K562 (cell line): ENCODE measurements at regions not wholly inside any gene's neighbourhood (a gene's known extent, or its start where the extent isn't known, plus 50 kb on each side); places are given as distances from the start of the nearest gene placed in this dataset.

Experiments
- ATAC-seq: fragments of 200-7000 bp; cut with Tn5 transposase; 3 replicates; pipeline ENCODE4 v1.9.1; 2020; ENCODE audit warnings: moderate library complexity
- BruUV-seq: library from RNA; stranded (reverse); fragments of 400-500 nt; replicated peaks from 2 replicates; lab custom pipeline; 2021; lab: Mats Ljungman, UMichigan
- CTCF ChIA-PET: fragments of 300-600 bp; formaldehyde crosslinking; extraction: SDS; loops from one replicate; lab custom pipeline; 2021; ENCODE audit warnings: low intra/inter-chr PET ratio; lab: Yijun Ruan, JAX
- POLR2A ChIA-PET: fragments of 300-600, 350-650 bp; sonication (Branson Sonifier 250); formaldehyde crosslinking; extraction: SDS; loops from one replicate; lab custom pipeline; 2021; ENCODE audit warnings: antibody characterized with exemption, inconsistent platforms; lab: Yijun Ruan, JAX
- DNase-seq, 4 experiments: peaks; one replicate each; pipeline versions ENCODE4 v3.0.0 to v3.0.0-alpha.2; 2011 to 2018; ENCODE audit warnings: low spot score in 3 of 4, mixed read lengths in 3 of 4; ENCODE audit errors: extremely low read depth in 1 of 4
- FAIRE-seq: peaks from 2 replicates; lab custom pipeline; 2011; peaks lifted over from hg19 to GRCh38; lab: Jason Lieb, UNC
- H2AFZ ChIP-seq: 2 replicates; pipeline ENCODE4 v1.6.0; 2011; ENCODE audit warnings: low read depth, low read length, control low read depth, inconsistent platforms
- H3K27ac ChIP-seq: fragments of 200-600 bp; 3 replicates; pipeline ENCODE4 v1.8.0; 2011; ENCODE audit warnings: low read depth, mild to moderate bottlenecking, control low read depth, inconsistent platforms, low read length, moderate library complexity, mixed read lengths; ENCODE audit errors: extremely low read depth
- H3K27me3 ChIP-seq, 2 experiments: fragments of 300-600 bp in 1 of 2; 2 replicates in 1 of 2; 3 replicates in 1 of 2; pipeline versions ENCODE4 v1.6.0 to v1.8.0; 2011; ENCODE audit warnings: inconsistent platforms in 2 of 2, low read length in 2 of 2, mild to moderate bottlenecking in 1 of 2, mixed read lengths in 1 of 2, moderate library complexity in 1 of 2; ENCODE audit not compliant: control insufficient read depth in 2 of 2, insufficient read depth in 2 of 2
- H3K36me3 ChIP-seq: fragments of 300-600 bp; 3 replicates; pipeline ENCODE4 v1.8.0; 2011; ENCODE audit warnings: mild to moderate bottlenecking, low read length, inconsistent platforms; ENCODE audit not compliant: control insufficient read depth, insufficient read depth
- H3K4me1 ChIP-seq, 2 experiments: fragments of 200-600 bp in 1 of 2; replicated peaks in 1 of 2; 2 replicates in 1 of 2; 3 replicates in 1 of 2; pipeline versions ENCODE4 v1.5.1 to v1.8.0; 2011; ENCODE audit warnings: inconsistent platforms in 2 of 2, low read length in 2 of 2, mild to moderate bottlenecking in 1 of 2, mixed read lengths in 1 of 2, moderate library complexity in 1 of 2; ENCODE audit not compliant: control insufficient read depth in 2 of 2, insufficient read depth in 2 of 2
- H3K4me2 ChIP-seq: 2 replicates; pipeline ENCODE4 v1.6.1; 2011; ENCODE audit warnings: low read length, control low read depth, inconsistent platforms, mixed read lengths; ENCODE audit not compliant: insufficient read depth
- H3K4me3 ChIP-seq: fragments of 200-600 bp; sonication (generic), shearing (Covaris generic); 2 replicates; pipeline ENCODE4 v1.5.1; 2016; ENCODE audit warnings: control low read depth, inconsistent platforms
- H3K79me2 ChIP-seq: fragments of 200-600 bp; 3 replicates; pipeline ENCODE4 v1.8.0; 2011; ENCODE audit warnings: low read length, inconsistent platforms; ENCODE audit not compliant: control insufficient read depth, insufficient read depth
- H3K9ac ChIP-seq, 2 experiments: 2 replicates each; pipeline versions ENCODE4 v1.6.0 to v1.6.1; 2011; ENCODE audit warnings: low read depth in 2 of 2, low read length in 2 of 2, control low read depth in 1 of 2, inconsistent platforms in 1 of 2, mild to moderate bottlenecking in 1 of 2, mixed read lengths in 1 of 2; ENCODE audit not compliant: insufficient read depth in 1 of 2
- H3K9me1 ChIP-seq: one replicate; pipeline ENCODE4 v1.6.0; 2011; ENCODE audit warnings: inconsistent platforms, mild to moderate bottlenecking, low read length, moderate library complexity; ENCODE audit not compliant: control insufficient read depth, insufficient read depth
- H3K9me3 ChIP-seq: replicated peaks from 2 replicates; pipeline ENCODE4 v1.5.1; 2011; ENCODE audit warnings: low read depth, low read length, inconsistent platforms; ENCODE audit not compliant: control insufficient read depth, insufficient read depth
- H4K20me1 ChIP-seq: replicated peaks from 2 replicates; pipeline ENCODE4 v1.6.1; 2011; ENCODE audit warnings: low read length, inconsistent platforms, mixed read lengths; ENCODE audit not compliant: control insufficient read depth, insufficient read depth
- ATF7 ChIP-seq: fragments of 450-650 bp; IDR thresholded peaks from 2 replicates; pipeline ENCODE4 v1.7.1; 2014; ENCODE audit warnings: mild to moderate bottlenecking, moderate library complexity
- CBFB ChIP-seq: sonication (generic); formaldehyde crosslinking; IDR thresholded peaks from 2 replicates; pipeline ENCODE4 v1.4.0; 2020; ENCODE audit warnings: mild to moderate bottlenecking, missing genetic modification reagents
- DACH1 ChIP-seq: fragments of 450-650 bp; IDR thresholded peaks from 2 replicates; pipeline ENCODE4 v1.6.1; 2018; ENCODE audit not compliant: partially characterized antibody
- DDX20 ChIP-seq: fragments of 450-650 bp; IDR thresholded peaks from 2 replicates; pipeline ENCODE4 v1.6.1; 2016; ENCODE audit warnings: missing genetic modification characterization, low read depth, mild to moderate bottlenecking, missing compliant biosample characterization, moderate library complexity
- FOXA1 ChIP-seq: fragments of 450-650 bp; IDR thresholded peaks from 2 replicates; pipeline ENCODE4 v1.6.1; 2016; ENCODE audit warnings: mild to moderate bottlenecking, borderline replicate concordance
- FOXK2 ChIP-seq, 2 experiments: fragments of 450-650 bp; IDR thresholded peaks in 1 of 2; conservative IDR thresholded peaks in 1 of 2; 2 replicates each; pipeline ENCODE4 v1.6.1; 2016; ENCODE audit warnings: low read depth in 2 of 2, mild to moderate bottlenecking in 1 of 2
- HDAC1 ChIP-seq, 2 experiments: fragments of 450-650 bp; IDR thresholded peaks; 2 replicates each; pipeline ENCODE4 v1.6.1; 2016 to 2017; ENCODE audit warnings: inconsistent platforms in 1 of 2, mild to moderate bottlenecking in 1 of 2, moderate library complexity in 1 of 2
- KDM5B ChIP-seq: fragments of 200-600 bp; sonication (generic); IDR thresholded peaks from 2 replicates; pipeline ENCODE4 v1.6.1; 2012; ENCODE audit warnings: low read depth, mild to moderate bottlenecking, moderate library complexity, low read length, control low read depth, inconsistent platforms; ENCODE audit not compliant: insufficient replicate concordance
- KLF10 ChIP-seq: fragments of 250-450 bp; sonication (Bioruptor Pico); IDR thresholded peaks from 2 replicates; pipeline ENCODE4 v1.6.1; 2021; ENCODE audit warnings: matching md5 sums
- KLF16 ChIP-seq: IDR thresholded peaks from 2 replicates; pipeline ENCODE4 v1.6.1; 2016; ENCODE audit warnings: antibody characterized with exemption
- LCOR ChIP-seq: sonication (generic); formaldehyde crosslinking; IDR thresholded peaks from 2 replicates; pipeline ENCODE4 v1.8.0; 2022; ENCODE audit warnings: mild to moderate bottlenecking, missing genetic modification reagents
- MAFF ChIP-seq: IDR thresholded peaks from 2 replicates; pipeline ENCODE4 v1.6.1; 2012; ENCODE audit warnings: low read length, improper control_type of control experiment
- MTA2 ChIP-seq: fragments of 450-650 bp; IDR thresholded peaks from 2 replicates; pipeline ENCODE4 v1.6.1; 2016; ENCODE audit warnings: low read depth
- RB1 ChIP-seq: fragments of 450-650 bp; IDR thresholded peaks from 2 replicates; pipeline ENCODE4 v1.6.1; 2017; ENCODE audit warnings: low read depth, mild to moderate bottlenecking
- SMARCC2 ChIP-seq: fragments of 450-650 bp; IDR thresholded peaks from 2 replicates; pipeline ENCODE4 v1.6.1; 2017; ENCODE audit warnings: antibody characterized with exemption, moderate library complexity, mild to moderate bottlenecking, low read depth
- TCF7L2 ChIP-seq: fragments of 150-350 bp; IDR thresholded peaks from 2 replicates; pipeline ENCODE4 v1.6.1; 2016; ENCODE audit warnings: low read depth, mild to moderate bottlenecking, low read length, moderate library complexity
- THRAP3 ChIP-seq: fragments of 450-650 bp; IDR thresholded peaks from 2 replicates; pipeline ENCODE4 v1.6.1; 2016; ENCODE audit warnings: mild to moderate bottlenecking, inconsistent platforms, borderline replicate concordance
- ZNF766 ChIP-seq: fragments of 200-800 bp; sonication (Bioruptor generic); conservative IDR thresholded peaks from 2 replicates; pipeline ENCODE4 v1.6.1; 2016; ENCODE audit warnings: missing genetic modification characterization, missing compliant biosample characterization
- ZNF79 ChIP-seq: fragments of 250-450 bp; sonication (Bioruptor Pico); IDR thresholded peaks from 2 replicates; pipeline ENCODE4 v1.4.0; 2020; ENCODE audit warnings: low read depth, mild to moderate bottlenecking, moderate library complexity
- in situ Hi-C: fragments of 300-500 bp; cut with MboI; formaldehyde crosslinking; loops from 4 replicates; pipeline ENCODE4 v1.15.0; 2018; ENCODE audit warnings: inconsistent platforms, mixed read lengths
- intact Hi-C: fragments of 100-400 bp; cut with micrococcal nuclease; formaldehyde crosslinking; loops from 2 replicates; pipeline ENCODE4 v1.14.2; 2022
- TF ChIP-seq, protein P1 (sequence below), 2 experiments: fragments of 450-650 bp; IDR thresholded peaks; 2 replicates each; pipeline ENCODE4 v1.6.1; 2016
- TF ChIP-seq, protein P2 (sequence below): fragments of 250-450 bp; sonication (Bioruptor Pico); IDR thresholded peaks from 2 replicates; pipeline ENCODE4 v1.5.0; 2020; ENCODE audit warnings: mild to moderate bottlenecking

DNA sequence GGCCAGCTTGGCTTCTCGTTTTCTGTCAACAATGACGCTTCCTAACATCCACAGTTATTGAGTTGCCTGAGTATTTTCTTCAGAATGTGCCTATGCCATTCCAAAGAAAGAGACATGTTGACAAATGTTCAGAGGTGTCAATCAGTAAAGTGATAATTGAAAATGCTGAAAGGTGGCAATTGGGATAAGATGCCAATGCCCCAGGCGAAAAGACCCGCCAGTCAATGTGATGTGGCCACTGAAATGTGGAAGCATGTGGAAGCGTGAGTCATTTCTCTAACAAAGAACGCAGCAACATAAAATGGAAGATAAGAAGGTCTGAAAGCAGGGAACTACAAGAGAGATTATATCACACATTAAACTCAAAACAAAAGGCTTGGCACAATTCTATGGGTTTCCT is 882.2 kb upstream of the SLC10A2 start (continued):
- TF ChIP-seq RB1: no peak
- TF ChIP-seq TCF7L2: no peak

DNA sequence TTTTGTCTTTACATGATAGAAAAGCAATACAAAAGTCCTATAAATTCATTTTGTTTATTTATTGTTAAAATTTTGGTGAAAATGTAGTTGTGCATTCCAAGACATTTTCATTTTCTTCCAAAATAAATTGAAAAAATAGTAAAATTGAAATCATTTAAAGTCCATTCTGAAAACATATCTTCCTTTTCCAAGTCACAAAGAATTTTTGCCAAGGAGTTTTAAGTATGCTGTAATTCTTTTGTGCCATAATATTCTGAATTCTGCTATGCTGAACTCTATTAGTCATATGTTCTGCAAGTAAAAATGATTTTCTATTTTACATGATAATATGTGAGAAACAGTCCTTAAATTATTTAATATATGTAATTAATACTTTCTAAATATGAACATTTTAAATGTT is 879.6 kb upstream of the SLC10A2 start:
- no peak for TF ChIP-seq LCOR (CRISPR knock-in tag)
- no peak for TF ChIP-seq ATF7
- TF ChIP-seq MTA2: no peak
- TF ChIP-seq DACH1: no peak
- TF ChIP-seq DDX20 (tag): no peak
- no peak for TF ChIP-seq CBFB
- no peak for TF ChIP-seq FOXA1
- TF ChIP-seq, protein P1, sequence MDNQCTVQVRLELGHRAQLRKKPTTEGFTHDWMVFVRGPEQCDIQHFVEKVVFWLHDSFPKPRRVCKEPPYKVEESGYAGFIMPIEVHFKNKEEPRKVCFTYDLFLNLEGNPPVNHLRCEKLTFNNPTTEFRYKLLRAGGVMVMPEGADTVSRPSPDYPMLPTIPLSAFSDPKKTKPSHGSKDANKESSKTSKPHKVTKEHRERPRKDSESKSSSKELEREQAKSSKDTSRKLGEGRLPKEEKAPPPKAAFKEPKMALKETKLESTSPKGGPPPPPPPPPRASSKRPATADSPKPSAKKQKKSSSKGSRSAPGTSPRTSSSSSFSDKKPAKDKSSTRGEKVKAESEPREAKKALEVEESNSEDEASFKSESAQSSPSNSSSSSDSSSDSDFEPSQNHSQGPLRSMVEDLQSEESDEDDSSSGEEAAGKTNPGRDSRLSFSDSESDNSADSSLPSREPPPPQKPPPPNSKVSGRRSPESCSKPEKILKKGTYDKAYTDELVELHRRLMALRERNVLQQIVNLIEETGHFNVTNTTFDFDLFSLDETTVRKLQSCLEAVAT (IDR thresholded peaks at IDR 0.05): no peak
- no peak for TF ChIP-seq ZNF79 (CRISPR knock-in tag)
- TF ChIP-seq KLF16: no peak
- TF ChIP-seq SMARCC2: no peak
- TF ChIP-seq KLF10: no peak
- TF ChIP-seq, protein P2, sequence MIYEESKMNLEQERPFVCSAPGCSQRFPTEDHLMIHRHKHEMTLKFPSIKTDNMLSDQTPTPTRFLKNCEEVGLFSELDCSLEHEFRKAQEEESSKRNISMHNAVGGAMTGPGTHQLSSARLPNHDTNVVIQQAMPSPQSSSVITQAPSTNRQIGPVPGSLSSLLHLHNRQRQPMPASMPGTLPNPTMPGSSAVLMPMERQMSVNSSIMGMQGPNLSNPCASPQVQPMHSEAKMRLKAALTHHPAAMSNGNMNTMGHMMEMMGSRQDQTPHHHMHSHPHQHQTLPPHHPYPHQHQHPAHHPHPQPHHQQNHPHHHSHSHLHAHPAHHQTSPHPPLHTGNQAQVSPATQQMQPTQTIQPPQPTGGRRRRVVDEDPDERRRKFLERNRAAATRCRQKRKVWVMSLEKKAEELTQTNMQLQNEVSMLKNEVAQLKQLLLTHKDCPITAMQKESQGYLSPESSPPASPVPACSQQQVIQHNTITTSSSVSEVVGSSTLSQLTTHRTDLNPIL (CRISPR knock-in tag): no peak
- TF ChIP-seq KDM5B: no peak
- no peak for TF ChIP-seq HDAC1 (IDR thresholded peaks at IDR 0.05)
- TF ChIP-seq ZNF766 (CRISPR knock-in tag): no peak
- TF ChIP-seq MAFF: no peak
- no peak for TF ChIP-seq FOXK2 (conservative IDR thresholded peaks at IDR 0.05 in 1 of 2, IDR thresholded peaks at IDR 0.05 in 1 of 2; ENCODE audit: low read depth in 2 of 2)
- TF ChIP-seq THRAP3: no peak
- no peaks in the 10 kb centered on the region for H3K27me3 ChIP-seq
- CTCF ChIA-PET: no interaction called here
- H3K4me2 ChIP-seq: no peak overlapping the region
- no peaks in the 10 kb centered on the region for H3K79me2 ChIP-seq
- FAIRE-seq: no peak
- no peaks in the 10 kb centered on the region for H4K20me1 ChIP-seq
- H3K9me3 ChIP-seq: no peaks in the 10 kb centered on the region
- H3K9ac ChIP-seq: no peak overlapping the region
- intact Hi-C loops: no loop called here
- no peak overlapping the region for H3K27ac ChIP-seq
- no peaks in the 10 kb centered on the region for H3K4me1 ChIP-seq
- POLR2A ChIA-PET: no interaction called here
- no TSS peak for BruUV-seq
- H3K4me3 ChIP-seq: no peak overlapping the region
- no peak overlapping the region for H2AFZ ChIP-seq
- no peaks in the 10 kb centered on the region for H3K9me1 ChIP-seq
- H3K36me3 ChIP-seq: no peaks in the 10 kb centered on the region
- ATAC-seq: no peak
- in situ Hi-C loops: no loop called here
- no peak for DNase-seq
